NCI-H1417 (cell line): ENCODE measurements at regions not wholly inside any gene's neighbourhood (a gene's known extent, or its start where the extent isn't known, plus 50 kb on each side); places are given as distances from the start of the nearest gene placed in this dataset.
A peak's percentile ranks its signal among the peaks of the same experiment; 100 is the strongest.

ENCODE experiments used
- DNase-seq, 3 experiments: peaks; one replicate each; lab custom pipeline; 2025; lab: John Stamatoyannopoulos, UW

- DNase-seq = no peak
These were observed 90.1 kb upstream of the NOCT start for GRCh38 chr4:138925495-138925894.

GRCh38 chr4:138919094-138919936, 96.3 kb upstream of the NOCT start:
- peak; percentile 79 to 94 (median 81) for DNase-seq

GRCh38 chr4:138918169-138918869, 97.3 kb upstream of the NOCT start:
- DNase-seq = peak; percentile 44 to 68 (median 59)

GRCh38 chr4:138916763-138917162, 98.8 kb upstream of the NOCT start:
- peak in 1 of 3 experiments; percentile 11 for DNase-seq

GRCh38 chr4:138915756-138916155, 99.8 kb upstream of the NOCT start:
- no peak for DNase-seq

- no peak for DNase-seq
These were observed 102.8 kb upstream of the NOCT start for GRCh38 chr4:138912704-138913340.

- DNase-seq = peak; percentile 62 to 95 (median 84)
These were observed 103.5 kb upstream of the NOCT start for GRCh38 chr4:138911909-138912703.

GRCh38 chr4:138910914-138911336, 104.7 kb upstream of the NOCT start:
- peak; percentile 87 to 99 (median 94) for DNase-seq

GRCh38 chr4:138910195-138910913, 105.2 kb upstream of the NOCT start:
- DNase-seq = peak; percentile 87 to 99 (median 94)

GRCh38 chr4:138909587-138909986, 106.0 kb upstream of the NOCT start:
- DNase-seq = peak in 2 of 3 experiments; percentile 75 to 92

GRCh38 chr4:138908134-138908533, 107.4 kb upstream of the NOCT start:
- DNase-seq = no peak

GRCh38 chr4:138907174-138907573, 108.4 kb upstream of the NOCT start:
- DNase-seq = no peak

GRCh38 chr4:138904793-138905192, 110.8 kb upstream of the NOCT start:
- no peak for DNase-seq

- no peak for DNase-seq
These were observed 112.4 kb upstream of the NOCT start for GRCh38 chr4:138903185-138903584.

- DNase-seq = no peak
These were observed 112.9 kb upstream of the NOCT start for GRCh38 chr4:138902705-138903104.

GRCh38 chr4:138901177-138901576, 114.4 kb upstream of the NOCT start:
- DNase-seq = no peak

- no peak for DNase-seq
These were observed 115.6 kb upstream of the NOCT start for GRCh38 chr4:138899999-138900398.

GRCh38 chr4:138898282-138898681, 117.3 kb upstream of the NOCT start:
- DNase-seq = peak; percentile 80 to 94 (median 83)

- peak; percentile 80 to 94 (median 83) for DNase-seq
These were observed 117.8 kb upstream of the NOCT start for GRCh38 chr4:138897811-138898226.

- no peak for DNase-seq
These were observed 120.9 kb upstream of the NOCT start for GRCh38 chr4:138894709-138895108.

GRCh38 chr4:138894011-138894410, 121.6 kb upstream of the NOCT start:
- no peak for DNase-seq
